NCI-H2227 (cell line): ENCODE measurements at regions not wholly inside any gene's neighbourhood (a gene's known extent, or its start where the extent isn't known, plus 50 kb on each side); places are given as distances from the start of the nearest gene placed in this dataset.

Source experiments
- DNase-seq: peaks from one replicate; lab custom pipeline; 2025; ENCODE audit not compliant: unreplicated experiment; lab: John Stamatoyannopoulos, UW

GRCh38 chr5:167861129-167861927 lies 430.1 kb upstream of the WWC1 start:
- peak; percentile 82 for DNase-seq

GRCh38 chr5:167861928-167862426 lies 429.5 kb upstream of the WWC1 start:
- DNase-seq, result no peak

GRCh38 chr5:167863883-167864282 lies 427.6 kb upstream of the WWC1 start:
- no peak for DNase-seq

GRCh38 chr5:167864801-167865200 lies 426.6 kb upstream of the WWC1 start:
- DNase-seq, result no peak

GRCh38 chr5:167866797-167867196 lies 424.6 kb upstream of the WWC1 start:
- DNase-seq, result no peak

DNA sequence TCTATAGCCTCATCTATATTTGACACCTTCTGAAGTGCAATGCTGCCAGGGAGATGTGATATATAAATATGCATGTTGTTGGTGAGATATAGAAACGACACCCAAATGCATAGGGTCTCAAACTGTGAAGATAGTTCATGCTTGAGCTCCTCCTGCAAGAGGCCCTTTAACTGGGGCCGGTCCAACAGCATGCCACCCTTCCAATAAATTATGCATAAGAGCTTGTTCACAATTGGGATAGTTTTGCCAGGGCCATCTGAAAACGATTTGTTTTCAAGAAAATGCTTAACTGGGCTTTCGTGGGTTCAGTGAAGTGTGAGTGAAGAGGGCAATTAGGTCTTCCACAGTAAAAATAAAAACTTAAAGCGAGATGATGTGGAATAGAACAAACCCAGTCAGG lies 424.2 kb upstream of the WWC1 start:
- no peak for DNase-seq

GRCh38 chr5:167869125-167869524 lies 422.3 kb upstream of the WWC1 start:
- DNase-seq, result no peak

GRCh38 chr5:167870055-167870454 lies 421.4 kb upstream of the WWC1 start:
- DNase-seq, result no peak

DNA sequence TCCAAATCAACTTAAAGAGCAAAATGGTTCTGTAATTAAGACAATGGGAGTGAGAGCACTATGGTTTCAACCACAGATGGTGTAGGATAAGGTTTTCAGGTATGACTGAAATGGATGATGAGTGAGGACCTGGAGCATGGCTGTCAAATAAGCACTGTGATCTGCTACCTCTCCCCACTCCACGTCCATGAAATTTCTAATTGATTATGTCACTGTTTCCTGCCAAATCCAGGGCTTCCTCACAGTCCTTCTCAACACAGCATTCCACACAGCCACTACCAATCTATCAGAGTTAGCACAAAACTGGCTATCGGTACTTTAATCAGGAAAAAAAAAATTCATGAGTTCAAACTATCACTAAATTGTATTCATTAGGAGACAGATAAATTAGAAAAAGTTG lies 420.4 kb upstream of the WWC1 start:
- no peak for DNase-seq

- DNase-seq, result no peak
Measured at GRCh38 chr5:167872791-167873190, 418.7 kb upstream of the WWC1 start.

GRCh38 chr5:167877114-167877722 lies 414.2 kb upstream of the WWC1 start:
- DNase-seq, result no peak

GRCh38 chr5:167877924-167878323 lies 413.5 kb upstream of the WWC1 start:
- no peak for DNase-seq

- no peak for DNase-seq
Measured at GRCh38 chr5:167880420-167880819, 411.0 kb upstream of the WWC1 start.

DNA sequence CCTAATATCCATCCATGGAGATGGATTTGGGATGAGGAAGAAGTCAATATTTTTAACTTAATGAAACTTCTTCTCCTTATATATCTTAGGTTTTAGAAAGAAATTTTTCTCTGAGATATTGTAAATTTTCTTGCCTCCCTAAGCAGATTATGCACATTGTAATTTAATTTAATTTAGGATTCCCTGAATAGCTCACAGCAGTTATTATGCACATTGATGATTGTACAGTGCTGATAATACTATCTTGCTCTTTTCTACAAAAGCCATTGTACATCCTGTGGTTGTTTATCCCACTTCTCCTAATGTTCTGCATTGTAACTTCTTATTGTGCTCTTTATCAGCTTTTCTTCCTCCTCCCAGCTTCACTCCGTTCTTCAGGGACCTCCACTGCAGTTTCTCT lies 410.4 kb upstream of the WWC1 start:
- DNase-seq, result no peak

- no peak for DNase-seq
Measured at GRCh38 chr5:167886196-167886595, 405.2 kb upstream of the WWC1 start.

- no peak for DNase-seq
Measured at GRCh38 chr5:167888393-167888792, 403.1 kb upstream of the WWC1 start.

DNA sequence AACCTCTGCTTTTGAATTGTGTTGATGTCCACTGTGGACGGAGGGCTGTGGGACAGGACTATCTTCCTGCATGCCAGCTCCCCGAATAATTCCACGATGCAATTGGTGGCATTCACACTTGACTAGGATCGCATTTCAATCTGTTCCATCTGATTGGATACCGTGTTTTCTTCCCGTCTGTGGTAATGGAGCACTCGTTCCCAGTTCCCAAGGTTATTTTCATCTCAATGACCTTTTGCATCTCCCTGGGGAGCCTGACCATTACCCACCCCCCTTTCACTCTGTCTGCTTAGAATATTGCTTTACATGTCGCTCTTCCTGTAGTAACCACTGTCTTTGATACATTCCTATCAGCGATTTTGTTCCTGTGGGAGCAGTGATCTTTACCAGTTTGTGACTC lies 402.2 kb upstream of the WWC1 start:
- DNase-seq, result no peak

- DNase-seq, result no peak
Measured at GRCh38 chr5:167892352-167893115, 398.9 kb upstream of the WWC1 start.

DNA sequence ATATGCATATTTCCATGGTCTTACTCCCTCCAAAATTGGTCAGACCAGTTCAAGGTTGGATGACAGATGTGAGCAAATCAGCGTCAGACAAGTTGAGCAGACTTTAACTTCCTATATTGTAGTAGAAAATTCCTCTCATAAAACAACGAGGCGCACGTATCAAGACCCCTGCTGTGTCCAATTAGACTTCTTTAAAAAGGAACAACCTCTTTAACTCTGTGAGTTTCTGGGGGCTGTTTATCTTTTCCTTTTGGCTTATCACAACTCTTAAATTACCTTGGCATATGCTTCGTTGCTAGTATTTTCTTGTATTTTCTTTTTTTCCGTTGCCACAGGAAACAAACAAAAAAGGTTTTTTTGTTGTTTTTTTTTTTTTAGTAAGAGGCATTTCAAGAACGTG lies 398.2 kb upstream of the WWC1 start:
- DNase-seq, result no peak

DNA sequence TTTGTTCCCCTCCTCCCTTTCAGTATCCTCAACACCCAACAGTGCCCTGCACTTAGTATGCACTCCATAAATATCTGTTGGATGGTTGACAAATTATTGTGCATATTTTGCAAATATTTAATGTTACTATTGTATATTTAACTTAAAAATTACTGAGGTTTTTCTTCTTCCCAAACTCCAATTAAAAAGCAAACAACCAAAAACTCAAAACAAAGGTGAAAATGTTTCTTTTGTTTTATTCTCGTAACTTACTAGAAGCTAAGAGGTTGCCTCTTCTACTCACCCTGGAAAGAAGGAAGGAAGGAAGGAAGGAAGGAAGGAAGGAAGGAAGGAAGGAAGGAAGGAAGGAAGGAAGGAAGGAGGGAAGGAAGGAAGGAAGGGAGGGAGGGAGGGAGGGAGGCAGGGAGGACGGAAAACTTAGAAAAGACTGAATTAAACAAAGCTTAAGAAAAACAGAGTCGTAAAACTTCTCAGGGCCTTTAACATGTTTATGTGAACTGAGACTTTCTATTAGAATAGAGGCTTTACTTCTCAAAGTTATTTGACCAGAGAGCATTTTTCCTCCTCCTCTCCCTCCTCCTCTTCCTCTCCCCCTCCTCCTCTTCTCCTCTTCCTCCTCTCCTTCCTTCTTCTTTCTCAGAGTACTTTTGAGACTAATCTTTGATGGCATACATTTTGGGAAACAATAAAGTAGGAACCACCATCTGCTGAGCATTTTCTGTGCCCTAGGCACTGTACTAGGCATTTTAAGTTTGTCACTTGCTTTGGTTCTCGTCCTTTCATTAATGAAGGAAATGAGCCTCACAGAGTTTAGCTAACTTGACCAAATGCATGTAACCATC lies 396.6 kb upstream of the WWC1 start:
- DNase-seq, result no peak
